Aorta (tissue), 5 donors: ENCODE measurements at regions not wholly inside any gene's neighbourhood (a gene's known extent, or its start where the extent isn't known, plus 50 kb on each side); places are given as distances from the start of the nearest gene placed in this dataset.

Experiments
- ATAC-seq: fragments of 200-7000 bp; cut with Tn5 transposase; one replicate; pipeline ENCODE4 v1.9.1; 2022; ENCODE audit warnings: moderate library complexity; ENCODE audit not compliant: low FRiP score
- DNase-seq, 2 donors: peaks; one replicate each; pipeline ENCODE4 v3.0.0-alpha.2; 2020
- H3K27ac ChIP-seq, 2 donors: one replicate each; pipeline ENCODE4 v1.5.1; 2013; ENCODE audit warnings: low read length in 2 of 2, mild to moderate bottlenecking in 2 of 2, moderate library complexity in 2 of 2, control low read depth in 1 of 2, inconsistent platforms in 1 of 2, low read depth in 1 of 2
- H3K27me3 ChIP-seq, 2 donors: one replicate each; pipeline ENCODE4 v1.6.1; 2013; ENCODE audit warnings: control low read depth in 1 of 2, low read length in 1 of 2, mild to moderate bottlenecking in 1 of 2, moderate library complexity in 1 of 2; ENCODE audit not compliant: insufficient read depth in 2 of 2, control insufficient read depth in 1 of 2
- H3K36me3 ChIP-seq, 2 donors: one replicate each; pipeline ENCODE4 v1.6.1; 2013; ENCODE audit warnings: control low read depth in 1 of 2, low read length in 1 of 2, mild to moderate bottlenecking in 1 of 2; ENCODE audit not compliant: insufficient read depth in 2 of 2, control insufficient read depth in 1 of 2
- H3K4me1 ChIP-seq, 2 donors: one replicate each; pipeline ENCODE4 v1.6.1; 2013; ENCODE audit warnings: low read length in 2 of 2, control low read depth in 1 of 2, mild to moderate bottlenecking in 1 of 2, moderate library complexity in 1 of 2; ENCODE audit not compliant: insufficient read depth in 2 of 2, control insufficient read depth in 1 of 2
- H3K4me3 ChIP-seq, 2 donors: one replicate each; pipeline ENCODE4 v1.5.1; 2013; ENCODE audit warnings: low read length in 2 of 2, control low read depth in 1 of 2, mild to moderate bottlenecking in 1 of 2
- H3K9me3 ChIP-seq: one replicate; pipeline ENCODE4 v1.6.1; 2013; ENCODE audit warnings: mild to moderate bottlenecking, low read length; ENCODE audit not compliant: control insufficient read depth
- WGBS, 2 donors: extraction: QIAGEN DNeasy Blood & Tissue Kit; methylation state at CpG; one replicate each; pipeline ENCODE4 v1.1.7; 2013; 5-methylcytosine and 5-hydroxymethylcytosine counted together
- intact Hi-C, 2 donors: fragments of 100-400 bp; cut with DNase I; formaldehyde crosslinking; loops; one replicate each; pipeline versions ENCODE4 v1.14.2 to v1.15.0; 2022
- donor health status: healthy with polysubstance abuse.
- donor health status: Bipolar disorder and iron deficiency.
- donor health status: DM: no; HTN: no; CAD: no.
- donor health status: DM: no; HTN: no; CAD: no.
- donor health status: DM: yes; HTN: yes; CAD: no.

GRCh38 chr7:130960208-130960988, 226.4 kb upstream of the KLF14 start:
- intact Hi-C loops: no loop called here
- no peaks in the 10 kb centered on the region for H3K27me3 ChIP-seq
- H3K27ac ChIP-seq: no peak overlapping the region
- no peaks in the 10 kb centered on the region for H3K9me3 ChIP-seq
- WGBS, 2 donors: 82 to 85% methylated on average over 6 of the region's 6 CpGs
- DNase-seq: no peak
- H3K4me3 ChIP-seq: no peak overlapping the region
- no peaks in the 10 kb centered on the region for H3K36me3 ChIP-seq
- ATAC-seq: peak; percentile 51
- peaks cover 2 to 6% of the 10 kb centered on the region in 2 donors for H3K4me1 ChIP-seq

- no peak overlapping the region for H3K4me3 ChIP-seq
- H3K4me1 ChIP-seq: peaks cover 2 to 6% of the 10 kb centered on the region in 2 donors
- WGBS, 2 donors: 78 to 79% methylated on average over 9 of the region's 9 CpGs
- H3K36me3 ChIP-seq: no peaks in the 10 kb centered on the region
- ATAC-seq: no peak
- no peaks in the 10 kb centered on the region for H3K9me3 ChIP-seq
- no peaks in the 10 kb centered on the region for H3K27me3 ChIP-seq
- no peak for DNase-seq
- H3K27ac ChIP-seq: no peak overlapping the region
- intact Hi-C loops: no loop called here
Measured at GRCh38 chr7:130961128-130961601, 227.2 kb upstream of the KLF14 start.

GRCh38 chr7:130962109-130962508, 228.1 kb upstream of the KLF14 start:
- intact Hi-C loops: no loop called here
- 97% methylated on average over 2 of the region's 2 CpGs for WGBS, 2 donors
- Histone ChIP-seq H3K27me3 (no peaks in the 10 kb centered on the region), H3K4me3 (no peak overlapping the region), H3K27ac (no peak overlapping the region), H3K4me1 (peaks cover 0 to 6% of the 10 kb centered on the region in 2 donors), H3K9me3 (no peaks in the 10 kb centered on the region), H3K36me3 (peaks cover 0 to 2% of the 10 kb centered on the region in 2 donors)
- DNase-seq (no peak), ATAC-seq (no peak)

- Histone ChIP-seq H3K4me1 (peaks cover 0 to 6% of the 10 kb centered on the region in 2 donors), H3K4me3 (no peak overlapping the region), H3K36me3 (peaks cover 0 to 2% of the 10 kb centered on the region in 2 donors), H3K27ac (no peak overlapping the region), H3K27me3 (no peaks in the 10 kb centered on the region), H3K9me3 (no peaks in the 10 kb centered on the region)
- intact Hi-C loops: no loop called here
- ATAC-seq: no peak
- WGBS, 2 donors: 96 to 99% methylated on average over 5 of the region's 5 CpGs
- DNase-seq: no peak
Measured at GRCh38 chr7:130963339-130963738, 229.3 kb upstream of the KLF14 start.

- H3K4me1 ChIP-seq: peaks cover 0 to 7% of the 10 kb centered on the region in 2 donors
- intact Hi-C loops: no loop called here
Measured at GRCh38 chr7:130965515-130965914, 231.5 kb upstream of the KLF14 start.

GRCh38 chr7:130966246-130967009, 232.4 kb upstream of the KLF14 start:
- intact Hi-C loops: no loop called here
- H3K4me1 ChIP-seq: peaks cover 0 to 7% of the 10 kb centered on the region in 2 donors
- H3K27ac ChIP-seq: no peak overlapping the region
- 90 to 92% methylated on average over 5 of the region's 5 CpGs for WGBS, 2 donors
- H3K4me3 ChIP-seq: no peak overlapping the region
- no peak for DNase-seq
- peaks cover 0 to 2% of the 10 kb centered on the region in 2 donors for H3K36me3 ChIP-seq
- H3K9me3 ChIP-seq: no peaks in the 10 kb centered on the region
- no peaks in the 10 kb centered on the region for H3K27me3 ChIP-seq
- ATAC-seq: no peak

More at GRCh38 chr7:130965515-130965914, 231.5 kb upstream of the KLF14 start:
- no peak overlapping the region for H3K27ac ChIP-seq
- no peak overlapping the region for H3K4me3 ChIP-seq
- peaks cover 0 to 2% of the 10 kb centered on the region in 2 donors for H3K36me3 ChIP-seq
- no peak for DNase-seq
- ATAC-seq: no peak
- H3K27me3 ChIP-seq: no peaks in the 10 kb centered on the region
- H3K9me3 ChIP-seq: no peaks in the 10 kb centered on the region

- intact Hi-C loops: no loop called here
- no peak for DNase-seq
- H3K27me3 ChIP-seq: no peaks in the 10 kb centered on the region
- no peak overlapping the region for H3K4me3 ChIP-seq
- no peak for ATAC-seq
- peaks cover 0 to 2% of the 10 kb centered on the region in 2 donors for H3K36me3 ChIP-seq
- H3K27ac ChIP-seq: no peak overlapping the region
- peaks cover 0 to 7% of the 10 kb centered on the region in 2 donors for H3K4me1 ChIP-seq
- H3K9me3 ChIP-seq: no peaks in the 10 kb centered on the region
Measured at GRCh38 chr7:130970196-130970595, 236.2 kb upstream of the KLF14 start.

GRCh38 chr7:130970696-130971095, 236.7 kb upstream of the KLF14 start:
- H3K4me3 ChIP-seq: no peak overlapping the region
- intact Hi-C loops: no loop called here
- WGBS, 2 donors: 0 to 1% methylated on average over 1 of the region's 1 CpG
- H3K27ac ChIP-seq: no peak overlapping the region
- ATAC-seq (no peak), DNase-seq (no peak)
- peaks cover 0 to 7% of the 10 kb centered on the region in 2 donors for H3K4me1 ChIP-seq
- no peaks in the 10 kb centered on the region for H3K27me3 ChIP-seq
- no peaks in the 10 kb centered on the region for H3K9me3 ChIP-seq
- peaks cover 0 to 2% of the 10 kb centered on the region in 2 donors for H3K36me3 ChIP-seq
